Esophagus muscularis mucosa (tissue), 4 donors: ENCODE measurements at regions not wholly inside any gene's neighbourhood (a gene's known extent, or its start where the extent isn't known, plus 50 kb on each side); places are given as distances from the start of the nearest gene placed in this dataset.

Experiments used
- CTCF ChIP-seq, 3 experiments: fragments of 200-600 bp in 2 of 3; fragments of 450-650 bp in 1 of 3; sonication (generic) in 2 of 3; IDR thresholded peaks; one replicate each; pipeline ENCODE4 v1.5.1; 2017 to 2019; ENCODE audit warnings: antibody characterized with exemption in 3 of 3, mild to moderate bottlenecking in 2 of 3, moderate library complexity in 1 of 3
- EP300 ChIP-seq: sonication (generic); formaldehyde crosslinking; IDR thresholded peaks from one replicate; pipeline ENCODE4 v1.6.1; 2017; ENCODE audit warnings: antibody characterized with exemption
- POLR2A ChIP-seq: fragments of 450-650 bp; IDR thresholded peaks from one replicate; pipeline ENCODE4 v1.6.1; 2017; ENCODE audit warnings: antibody characterized with exemption, moderate library complexity, mild to moderate bottlenecking, low read depth

GRCh38 chr2:199707593-199708185 lies 143.3 kb downstream of the FTCDNL1 start:
- TF ChIP-seq CTCF (IDR thresholded peaks at IDR 0.05) (no peak), EP300 (no peak), POLR2A (no peak)
